ENCODE measurements at regions not wholly inside any gene's neighbourhood (a gene's known extent, or its start where the extent isn't known, plus 50 kb on each side); places are given as distances from the start of the nearest gene placed in this dataset.

DNA sequence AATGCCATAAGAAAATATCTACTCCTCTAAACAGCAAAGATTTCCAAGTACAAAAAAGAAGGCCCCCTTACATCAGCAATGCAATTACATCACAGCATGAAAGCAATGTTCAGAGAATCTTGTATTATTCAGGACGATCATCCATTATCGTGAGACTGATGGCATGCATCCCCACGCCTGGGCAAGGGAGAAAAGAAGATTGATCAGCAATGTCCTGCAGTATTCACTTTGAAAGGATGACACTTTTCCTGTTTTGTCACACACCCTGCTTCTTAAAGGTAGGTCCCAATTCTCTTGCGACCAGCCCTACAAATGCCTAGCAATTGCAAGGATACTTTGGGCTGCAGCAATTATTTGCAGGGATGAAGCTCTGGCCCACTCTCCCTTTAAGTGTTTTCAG is 108.7 kb downstream of the TOMM20 start:
- H3K9me3 ChIP-seq = no peaks in the 10 kb centered on the region
- H3K36me3 ChIP-seq = no peaks in the 10 kb centered on the region
- no peaks in the 10 kb centered on the region for H4K20me1 ChIP-seq
- H3K4me1 ChIP-seq = peaks cover 50% of the 10 kb centered on the region
- TF ChIP-seq Cebpa-rat (IDR thresholded peaks at IDR 0.05) = no peak
- no peak overlapping the region for H3K9ac ChIP-seq
- H3K4me3 ChIP-seq = no peak overlapping the region
- H3K4me2 ChIP-seq = no peak overlapping the region
- H3K27ac ChIP-seq = no peak overlapping the region
- no peaks in the 10 kb centered on the region for H3K27me3 ChIP-seq

DNA sequence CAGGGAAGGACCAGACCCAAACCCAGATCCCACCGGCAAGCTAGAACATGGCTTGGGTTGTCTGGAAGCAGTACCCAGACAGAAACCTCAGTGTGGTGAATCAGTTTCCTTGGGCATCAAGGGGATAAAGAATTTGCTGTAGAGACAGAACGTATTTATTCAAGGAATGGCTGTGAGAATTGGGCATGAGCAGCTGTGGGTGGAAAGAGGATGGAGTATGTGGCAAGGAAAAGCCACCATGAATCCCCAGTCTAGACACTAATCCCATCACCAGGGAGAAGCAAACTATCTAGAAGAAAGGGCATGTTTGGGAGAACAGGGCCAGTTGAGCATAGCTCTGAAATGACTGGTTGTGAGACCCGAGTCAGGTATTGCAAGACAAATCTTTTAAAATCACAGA is 109.2 kb downstream of the TOMM20 start:
- Histone ChIP-seq H3K4me1 (peaks cover 50% of the 10 kb centered on the region), H3K9ac (no peak overlapping the region), H3K27me3 (no peaks in the 10 kb centered on the region), H3K9me3 (no peaks in the 10 kb centered on the region), H3K4me3 (no peak overlapping the region), H3K27ac (no peak overlapping the region), H3K4me2 (no peak overlapping the region), H3K36me3 (no peaks in the 10 kb centered on the region), H4K20me1 (no peaks in the 10 kb centered on the region)
- no peak for TF ChIP-seq Cebpa-rat (IDR thresholded peaks at IDR 0.05)

DNA sequence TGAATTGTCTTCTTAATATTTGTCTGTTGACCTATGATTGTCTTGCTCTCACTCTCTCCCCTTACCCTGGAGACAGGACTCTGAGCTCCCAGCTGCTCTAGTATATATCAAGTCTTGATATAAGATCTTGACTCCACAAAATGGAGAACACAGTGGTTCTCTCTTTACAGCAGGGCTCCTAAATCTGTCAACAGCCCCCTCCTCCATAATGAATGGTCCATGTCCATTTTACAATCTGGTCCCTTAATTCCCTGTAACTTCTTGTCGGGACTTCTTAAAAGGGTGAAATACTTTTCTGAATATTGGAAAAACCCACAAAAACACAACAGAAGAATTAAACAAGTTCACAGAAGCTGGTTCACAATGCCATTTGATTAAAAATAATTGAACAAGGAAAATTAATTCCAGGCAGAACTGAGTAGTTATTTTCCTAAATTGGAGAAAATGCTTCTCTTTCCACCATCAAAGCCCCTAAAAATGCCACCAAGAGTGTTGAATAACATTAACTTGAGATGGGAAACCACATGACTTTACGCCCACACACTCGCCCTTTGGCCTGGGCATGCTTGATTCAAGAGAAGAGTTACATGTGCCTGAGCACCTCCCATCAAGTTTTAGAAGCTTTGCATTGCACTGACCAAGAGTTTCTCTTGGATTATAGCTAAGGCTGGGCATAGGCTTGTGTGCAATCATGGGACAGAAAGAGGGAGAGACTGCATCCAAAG is 109.8 kb downstream of the TOMM20 start:
- Histone ChIP-seq H4K20me1 (no peaks in the 10 kb centered on the region), H3K36me3 (no peaks in the 10 kb centered on the region), H3K4me2 (no peak overlapping the region), H3K4me1 (peaks cover 50% of the 10 kb centered on the region), H3K27me3 (no peaks in the 10 kb centered on the region), H3K9ac (no peak overlapping the region), H3K4me3 (no peak overlapping the region), H3K9me3 (no peaks in the 10 kb centered on the region), H3K27ac (no peak overlapping the region)
- no peak for TF ChIP-seq Cebpa-rat (IDR thresholded peaks at IDR 0.05)

DNA sequence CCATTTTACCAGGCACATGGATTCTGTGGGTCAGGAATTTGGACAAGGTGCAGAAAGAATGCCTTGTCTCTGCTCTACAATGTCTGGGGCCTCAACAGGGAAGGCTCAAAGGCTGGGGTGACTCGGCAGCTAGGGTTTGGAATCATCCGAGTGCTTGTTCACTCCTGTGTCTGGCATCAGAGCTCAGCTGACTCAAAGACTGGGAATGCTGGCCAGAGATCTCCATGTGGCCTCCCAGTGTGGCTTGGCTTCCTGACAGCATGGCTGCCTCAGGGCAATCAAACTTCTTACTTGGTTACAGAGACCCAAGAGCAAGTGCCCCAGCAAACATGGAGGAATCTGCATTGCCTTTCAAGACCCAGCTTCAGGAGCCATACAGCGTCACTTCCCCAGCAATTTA is 110.5 kb downstream of the TOMM20 start:
- no peak overlapping the region for H3K27ac ChIP-seq
- TF ChIP-seq Cebpa-rat (IDR thresholded peaks at IDR 0.05) = no peak

DNA sequence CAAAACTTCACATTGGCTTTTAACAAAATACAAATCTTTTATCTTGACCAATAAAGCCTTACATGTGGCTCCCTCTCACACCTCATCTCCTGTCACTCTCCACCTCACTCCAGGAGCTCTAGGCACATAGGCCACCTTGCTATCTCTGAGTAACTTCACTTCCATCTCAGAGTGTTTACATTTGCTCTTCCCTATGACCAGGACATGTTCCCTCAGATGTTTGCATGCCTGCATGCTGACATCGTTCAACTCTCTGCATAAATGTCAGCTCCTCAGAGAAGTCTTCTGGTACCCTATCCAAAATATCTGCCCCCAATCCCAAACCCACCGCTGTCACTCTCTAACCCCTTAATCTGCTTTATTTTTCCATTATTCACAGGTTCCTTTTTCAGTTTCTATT is 110.9 kb downstream of the TOMM20 start:
- Histone ChIP-seq H3K4me3 (no peak overlapping the region), H3K27ac (no peak overlapping the region), H4K20me1 (no peaks in the 10 kb centered on the region), H3K9me3 (no peaks in the 10 kb centered on the region), H3K27me3 (no peaks in the 10 kb centered on the region), H3K9ac (no peak overlapping the region), H3K4me2 (no peak overlapping the region), H3K4me1 (peaks cover 50% of the 10 kb centered on the region), H3K36me3 (no peaks in the 10 kb centered on the region)
- no peak for TF ChIP-seq Cebpa-rat (IDR thresholded peaks at IDR 0.05)

More for the DNA sequence above, 110.5 kb downstream of the TOMM20 start:
- Histone ChIP-seq H3K4me2 (no peak overlapping the region), H3K27me3 (no peaks in the 10 kb centered on the region), H3K9ac (no peak overlapping the region), H3K4me1 (peaks cover 50% of the 10 kb centered on the region), H4K20me1 (no peaks in the 10 kb centered on the region), H3K9me3 (no peaks in the 10 kb centered on the region), H3K4me3 (no peak overlapping the region), H3K36me3 (no peaks in the 10 kb centered on the region)

DNA sequence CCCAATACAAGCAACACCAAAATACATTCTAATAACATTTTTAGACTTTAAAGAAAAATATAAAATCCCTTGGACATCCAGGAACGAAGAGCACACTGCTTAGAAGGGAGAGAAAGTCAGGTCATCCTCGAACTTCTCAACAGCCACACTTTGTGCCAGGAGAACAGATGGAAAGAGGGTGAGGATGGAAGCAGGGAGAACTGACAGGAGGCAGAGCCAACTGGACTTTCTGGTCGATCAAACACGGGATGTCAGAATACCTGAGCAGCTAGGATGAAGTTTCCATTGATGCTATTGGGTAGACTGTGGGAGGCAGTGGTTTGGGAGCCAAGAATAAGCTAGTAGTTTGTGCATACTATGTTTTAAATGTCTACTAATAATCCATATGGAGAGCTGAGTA is 111.4 kb downstream of the TOMM20 start:
- Histone ChIP-seq H3K9ac (no peak overlapping the region), H3K36me3 (no peaks in the 10 kb centered on the region), H3K9me3 (no peaks in the 10 kb centered on the region), H3K27me3 (no peaks in the 10 kb centered on the region), H3K4me3 (no peak overlapping the region), H3K27ac (no peak overlapping the region), H4K20me1 (no peaks in the 10 kb centered on the region), H3K4me2 (no peak overlapping the region), H3K4me1 (peaks cover 50% of the 10 kb centered on the region)
- TF ChIP-seq Cebpa-rat (IDR thresholded peaks at IDR 0.05) = no peak

DNA sequence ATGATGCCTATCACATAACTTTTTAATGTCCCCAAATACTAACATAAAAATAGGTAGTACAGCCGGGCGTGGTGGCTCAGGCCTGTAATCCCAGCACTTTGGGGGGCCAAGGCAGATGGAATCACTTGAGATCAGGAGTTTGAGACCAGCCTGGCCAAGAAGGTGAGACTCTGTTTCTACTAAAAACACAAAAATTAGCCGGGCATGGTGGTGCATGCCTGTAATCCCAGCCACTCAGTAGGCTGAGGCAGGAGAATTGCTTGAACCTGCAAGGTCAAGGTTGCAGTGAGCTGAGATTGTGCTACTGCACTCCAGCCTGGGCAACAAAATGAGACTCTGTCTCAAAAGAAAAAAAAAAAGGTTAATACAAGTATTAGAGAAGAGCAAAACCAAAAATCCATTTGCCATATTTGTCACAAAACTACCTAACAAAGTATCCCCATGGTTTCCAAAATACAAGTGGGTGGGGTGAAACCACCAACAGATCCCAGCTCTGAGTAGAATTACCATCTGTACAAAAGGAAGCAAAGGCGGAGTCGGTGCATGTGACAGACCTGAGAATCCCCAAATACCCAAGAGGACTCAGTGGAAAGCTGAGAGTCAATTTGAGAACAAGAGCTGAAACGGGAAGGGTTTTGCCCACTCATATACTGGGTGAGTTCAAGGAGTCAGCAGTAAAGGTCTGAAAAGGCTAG is 113.2 kb downstream of the TOMM20 start:
- no peak overlapping the region for H3K4me3 ChIP-seq
- H3K4me1 ChIP-seq = peaks cover 62% of the 10 kb centered on the region
- H4K20me1 ChIP-seq = no peaks in the 10 kb centered on the region
- peak overlapping the region; percentile 84 for H3K4me2 ChIP-seq
- no peaks in the 10 kb centered on the region for H3K36me3 ChIP-seq
- peak overlapping the region; percentile 71 for H3K27ac ChIP-seq
- H3K9ac ChIP-seq = peak overlapping the region; percentile 72
- TF ChIP-seq Cebpa-rat (IDR thresholded peaks at IDR 0.05) = no peak
- no peaks in the 10 kb centered on the region for H3K9me3 ChIP-seq
- no peaks in the 10 kb centered on the region for H3K27me3 ChIP-seq

DNA sequence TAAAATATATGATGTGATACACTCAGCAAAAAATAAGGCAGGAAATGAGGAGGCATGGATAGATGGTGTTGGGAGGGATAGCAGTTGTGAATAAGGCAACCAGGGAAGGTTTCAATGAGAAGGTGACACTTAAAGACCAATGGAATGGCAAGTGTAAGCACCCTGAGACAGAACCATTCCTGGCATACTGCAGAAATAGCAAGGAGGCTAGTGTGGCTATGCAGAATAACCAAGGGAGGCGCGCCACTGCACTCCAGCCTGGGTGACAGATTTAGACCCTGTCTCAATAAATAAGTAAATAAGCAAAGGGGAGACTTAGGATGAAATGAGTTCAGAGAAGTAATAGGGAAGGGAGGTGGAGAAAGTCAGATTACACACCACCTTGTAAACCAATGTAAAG is 113.9 kb downstream of the TOMM20 start:
- Histone ChIP-seq H3K27ac (peak overlapping the region; percentile 71; the same call in 1 of the 2 replicates), H3K4me1 (peaks cover 68% of the 10 kb centered on the region), H3K4me2 (peak overlapping the region; percentile 84), H3K9ac (no peak overlapping the region), H3K27me3 (no peaks in the 10 kb centered on the region), H3K4me3 (no peak overlapping the region), H4K20me1 (no peaks in the 10 kb centered on the region), H3K9me3 (no peaks in the 10 kb centered on the region), H3K36me3 (no peaks in the 10 kb centered on the region)
- TF ChIP-seq Cebpa-rat (IDR thresholded peaks at IDR 0.05) = no peak

DNA sequence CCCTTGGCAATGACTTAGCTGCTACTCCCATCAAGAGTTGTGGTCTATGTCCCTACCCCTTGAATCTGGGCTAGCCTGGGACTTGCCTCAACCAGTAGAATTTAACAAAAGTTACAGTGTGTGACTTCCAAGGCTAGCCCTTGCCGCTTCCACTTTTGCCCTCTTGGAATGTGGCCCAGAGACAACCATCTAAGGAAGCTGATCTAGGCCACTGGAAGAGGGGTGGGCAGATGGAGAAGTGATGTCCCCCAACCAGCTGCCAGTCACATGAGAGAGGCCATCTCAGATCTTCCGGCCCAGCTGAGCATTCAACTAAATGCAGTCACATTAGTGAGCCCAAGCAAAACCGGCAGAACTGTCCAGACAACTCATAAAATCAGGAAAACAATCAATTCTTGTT is 115.1 kb downstream of the TOMM20 start:
- Histone ChIP-seq H3K9ac (no peak overlapping the region), H3K27me3 (no peaks in the 10 kb centered on the region), H3K4me2 (peak overlapping the region; percentile 84), H3K36me3 (no peaks in the 10 kb centered on the region), H3K27ac (peak overlapping the region; percentile 11; the same call in 1 of the 2 replicates), H3K4me1 (peaks cover 72% of the 10 kb centered on the region), H4K20me1 (no peaks in the 10 kb centered on the region), H3K9me3 (no peaks in the 10 kb centered on the region), H3K4me3 (no peak overlapping the region)
- TF ChIP-seq Cebpa-rat (IDR thresholded peaks at IDR 0.05) = no peak
